Neuronal stem cell (in vitro differentiated cells): ENCODE measurements at regions not wholly inside any gene's neighbourhood (a gene's known extent, or its start where the extent isn't known, plus 50 kb on each side); places are given as distances from the start of the nearest gene placed in this dataset.

ENCODE experiments used
- DNase-seq: peaks from one replicate; pipeline ENCODE4 v3.0.0-alpha.2; 2013; ENCODE audit warnings: low spot score
- H2AFZ ChIP-seq: one replicate; pipeline ENCODE4 v1.6.1; 2013; ENCODE audit warnings: mild to moderate bottlenecking, low read length, inconsistent platforms
- H2AK5ac ChIP-seq: 2 replicates; pipeline ENCODE4 v1.6.1; 2013; ENCODE audit warnings: low read depth, mild to moderate bottlenecking, inconsistent platforms, low read length, moderate library complexity, mixed read lengths
- H2BK120ac ChIP-seq: 2 replicates; pipeline ENCODE4 v1.6.1; 2013; ENCODE audit warnings: low read depth, mild to moderate bottlenecking, inconsistent platforms, low read length, moderate library complexity, mixed read lengths
- H2BK12ac ChIP-seq: one replicate; pipeline ENCODE4 v1.6.1; 2013; ENCODE audit warnings: low read length, inconsistent platforms
- H2BK15ac ChIP-seq: 2 replicates; pipeline ENCODE4 v1.6.1; 2013; ENCODE audit warnings: mild to moderate bottlenecking, low read length, inconsistent platforms, mixed read lengths
- H2BK5ac ChIP-seq: one replicate; pipeline ENCODE4 v1.6.1; 2013; ENCODE audit warnings: inconsistent platforms, mild to moderate bottlenecking, low read length, moderate library complexity
- H3K14ac ChIP-seq: one replicate; pipeline ENCODE4 v1.6.1; 2013; ENCODE audit warnings: low read length, inconsistent platforms
- H3K18ac ChIP-seq: 2 replicates; pipeline ENCODE4 v1.6.1; 2013; ENCODE audit warnings: low read length, inconsistent platforms
- H3K23ac ChIP-seq: 2 replicates; pipeline ENCODE4 v1.6.1; 2013; ENCODE audit warnings: low read depth, mild to moderate bottlenecking, mixed read lengths, low read length, inconsistent platforms; ENCODE audit not compliant: poor library complexity
- H3K27ac ChIP-seq: replicated peaks from 3 replicates; pipeline ENCODE4 v1.5.1; 2013; ENCODE audit warnings: low read length, inconsistent platforms
- H3K27me3 ChIP-seq, 3 experiments: 2 replicates each; pipeline ENCODE4 v1.6.1; 2013; ENCODE audit warnings: low read length in 3 of 3, mild to moderate bottlenecking in 2 of 3, inconsistent platforms in 1 of 3, low read depth in 1 of 3, mixed read lengths in 1 of 3, moderate library complexity in 1 of 3; ENCODE audit not compliant: control insufficient read depth in 3 of 3, insufficient read depth in 3 of 3
- H3K36me3 ChIP-seq, 2 donors: replicated peaks in 1 of 2; 2 replicates each; pipeline ENCODE4 v1.6.1; 2013; ENCODE audit warnings: low read length in 2 of 2; ENCODE audit not compliant: control insufficient read depth in 2 of 2, insufficient read depth in 2 of 2
- H3K4ac ChIP-seq: 2 replicates; pipeline ENCODE4 v1.6.1; 2013; ENCODE audit warnings: inconsistent platforms, mild to moderate bottlenecking, low read length, moderate library complexity
- H3K4me1 ChIP-seq, 2 donors: 1 replicate in 1 of 2; 2 replicates in 1 of 2; pipeline ENCODE4 v1.6.1; 2013; ENCODE audit warnings: low read length in 2 of 2, low read depth in 1 of 2; ENCODE audit not compliant: control insufficient read depth in 2 of 2, insufficient read depth in 1 of 2
- H3K4me2 ChIP-seq: one replicate; pipeline ENCODE4 v1.6.1; 2013; ENCODE audit warnings: mild to moderate bottlenecking, low read length, inconsistent platforms; ENCODE audit not compliant: insufficient read depth, poor library complexity, severe bottlenecking
- H3K4me3 ChIP-seq, 2 donors: 2 replicates each; pipeline ENCODE4 v1.5.1; 2013; ENCODE audit warnings: low read length in 2 of 2, mild to moderate bottlenecking in 2 of 2, inconsistent platforms in 1 of 2, moderate library complexity in 1 of 2
- H3K79me1 ChIP-seq: one replicate; pipeline ENCODE4 v1.6.1; 2013; ENCODE audit warnings: low read depth, mild to moderate bottlenecking, inconsistent platforms, low read length, moderate library complexity
- H3K9ac ChIP-seq: one replicate; pipeline ENCODE4 v1.6.1; 2013; ENCODE audit warnings: mild to moderate bottlenecking, low read depth, low read length, inconsistent platforms; ENCODE audit not compliant: poor library complexity
- H3K9me3 ChIP-seq, 2 donors: replicated peaks in 1 of 2; 2 replicates each; pipeline versions ENCODE3 to v1.6.1; 2013; ENCODE audit warnings: low read length in 2 of 2, mild to moderate bottlenecking in 2 of 2, inconsistent platforms in 1 of 2, low read depth in 1 of 2, mixed read lengths in 1 of 2, moderate library complexity in 1 of 2; ENCODE audit not compliant: control insufficient read depth in 2 of 2, insufficient read depth in 1 of 2
- H4K8ac ChIP-seq: one replicate; pipeline ENCODE4 v1.6.1; 2013; ENCODE audit warnings: low read depth, mild to moderate bottlenecking, inconsistent platforms, low read length, moderate library complexity
- H4K91ac ChIP-seq: one replicate; pipeline ENCODE4 v1.6.1; 2013; ENCODE audit warnings: low read length, low read depth, mild to moderate bottlenecking, inconsistent platforms; ENCODE audit not compliant: poor library complexity
- WGBS, 2 donors: extraction: QIAGEN DNeasy Blood & Tissue Kit; methylation state at CpG; one replicate each; pipeline ENCODE4 v1.1.7; 2013; ENCODE audit warnings: missing lambda C conversion rate in 2 of 2, mixed read lengths in 1 of 2; ENCODE audit not compliant: insufficient read length in 2 of 2, insufficient replicate concordance in 1 of 2; ENCODE audit errors: extremely low coverage in 2 of 2; 5-methylcytosine and 5-hydroxymethylcytosine counted together

GRCh38 chr4:71201057-71201456 lies 137.8 kb upstream of the SLC4A4 start:
- WGBS, 2 donors = no CpG with 5 or more reads among the region's 2 CpGs
- Histone ChIP-seq H3K4me2 (no peak overlapping the region), H3K9ac (no peak overlapping the region), H4K8ac (no peak overlapping the region), H3K4me3 (no peak overlapping the region), H3K4me1 (peaks cover 0 to 3% of the 10 kb centered on the region in 2 donors), H3K36me3 (no peaks in the 10 kb centered on the region), H3K27ac (no peak overlapping the region), H3K4ac (no peak overlapping the region), H3K14ac (no peak overlapping the region), H2AFZ (no peak overlapping the region), H3K9me3 (no peaks in the 10 kb centered on the region), H4K91ac (no peak overlapping the region), H2BK12ac (no peak overlapping the region), H2BK120ac (no peak overlapping the region), H2BK5ac (no peak overlapping the region), H3K23ac (no peak overlapping the region), H3K18ac (no peak overlapping the region), H3K27me3 (no peaks in the 10 kb centered on the region), H2BK15ac (no peak overlapping the region), H2AK5ac (no peak overlapping the region), H3K79me1 (no peaks in the 10 kb centered on the region)
- DNase-seq = no peak

- H2BK120ac ChIP-seq = no peak overlapping the region
- H4K8ac ChIP-seq = no peak overlapping the region
- no peaks in the 10 kb centered on the region for H3K79me1 ChIP-seq
- no peak overlapping the region for H3K9ac ChIP-seq
- H2BK12ac ChIP-seq = no peak overlapping the region
- no peak overlapping the region for H3K4me2 ChIP-seq
- DNase-seq = no peak
- no peak overlapping the region for H2AFZ ChIP-seq
- H3K27ac ChIP-seq = no peak overlapping the region
- H3K18ac ChIP-seq = no peak overlapping the region
- no peak overlapping the region for H3K14ac ChIP-seq
- no peak overlapping the region for H2BK15ac ChIP-seq
- H3K9me3 ChIP-seq = no peaks in the 10 kb centered on the region
- no peak overlapping the region for H4K91ac ChIP-seq
- no peaks in the 10 kb centered on the region for H3K27me3 ChIP-seq
- no peak overlapping the region for H2BK5ac ChIP-seq
- no peaks in the 10 kb centered on the region for H3K36me3 ChIP-seq
- no CpG with 5 or more reads among the region's 3 CpGs for WGBS, 2 donors
- H3K4me3 ChIP-seq = no peak overlapping the region
- H3K23ac ChIP-seq = no peak overlapping the region
- H3K4ac ChIP-seq = no peak overlapping the region
- H2AK5ac ChIP-seq = no peak overlapping the region
- peaks cover 0 to 2% of the 10 kb centered on the region in 2 donors for H3K4me1 ChIP-seq
Observed at GRCh38 chr4:71201817-71202576, 136.8 kb upstream of the SLC4A4 start.

- WGBS, 2 donors = 100% methylated on average over 1 of the region's 2 CpGs; no CpG with 5 or more reads in 1 of the 2 donors
Observed at GRCh38 chr4:71202705-71203104, 136.1 kb upstream of the SLC4A4 start.

GRCh38 chr4:71204056-71204455 lies 134.8 kb upstream of the SLC4A4 start:
- no peak overlapping the region for H3K18ac ChIP-seq
- no peaks in the 10 kb centered on the region for H3K27me3 ChIP-seq
- H3K9ac ChIP-seq = no peak overlapping the region
- H2BK12ac ChIP-seq = no peak overlapping the region
- no peak overlapping the region for H3K14ac ChIP-seq
- H2BK15ac ChIP-seq = no peak overlapping the region
- no peak overlapping the region for H3K4me2 ChIP-seq
- no peak overlapping the region for H2BK120ac ChIP-seq
- peaks cover 0 to 2% of the 10 kb centered on the region in 2 donors for H3K4me1 ChIP-seq
- no peak overlapping the region for H2AK5ac ChIP-seq
- H2BK5ac ChIP-seq = no peak overlapping the region
- no peak overlapping the region for H4K8ac ChIP-seq
- no peaks in the 10 kb centered on the region for H3K9me3 ChIP-seq
- H3K36me3 ChIP-seq = no peaks in the 10 kb centered on the region
- H4K91ac ChIP-seq = no peak overlapping the region
- no peak overlapping the region for H3K4ac ChIP-seq
- DNase-seq = no peak
- H2AFZ ChIP-seq = no peak overlapping the region
- H3K23ac ChIP-seq = no peak overlapping the region
- no peak overlapping the region for H3K27ac ChIP-seq
- H3K4me3 ChIP-seq = no peak overlapping the region
- H3K79me1 ChIP-seq = no peaks in the 10 kb centered on the region
- WGBS, 2 donors = no CpG with 5 or more reads among the region's 2 CpGs

More at GRCh38 chr4:71202705-71203104, 136.1 kb upstream of the SLC4A4 start:
- H3K14ac ChIP-seq = no peak overlapping the region
- no peaks in the 10 kb centered on the region for H3K27me3 ChIP-seq
- H3K18ac ChIP-seq = no peak overlapping the region
- no peak overlapping the region for H3K23ac ChIP-seq
- H3K9ac ChIP-seq = no peak overlapping the region
- no peaks in the 10 kb centered on the region for H3K36me3 ChIP-seq
- no peak overlapping the region for H3K4me3 ChIP-seq
- H3K4me2 ChIP-seq = no peak overlapping the region
- no peak overlapping the region for H2BK15ac ChIP-seq
- no peaks in the 10 kb centered on the region for H3K79me1 ChIP-seq
- no peak overlapping the region for H4K8ac ChIP-seq
- no peak for DNase-seq
- H2AK5ac ChIP-seq = no peak overlapping the region
- no peak overlapping the region for H2BK120ac ChIP-seq
- H4K91ac ChIP-seq = no peak overlapping the region
- no peak overlapping the region for H3K27ac ChIP-seq
- no peaks in the 10 kb centered on the region for H3K9me3 ChIP-seq
- no peak overlapping the region for H2AFZ ChIP-seq
- H2BK5ac ChIP-seq = no peak overlapping the region
- peaks cover 0 to 2% of the 10 kb centered on the region in 2 donors for H3K4me1 ChIP-seq
- no peak overlapping the region for H2BK12ac ChIP-seq
- no peak overlapping the region for H3K4ac ChIP-seq
